Activated B cell treated with CpG ODN at 0.5 μM for 24 hours (primary cell): ENCODE measurements at regions not wholly inside any gene's neighbourhood (a gene's known extent, or its start where the extent isn't known, plus 50 kb on each side); places are given as distances from the start of the nearest gene placed in this dataset.

Source experiments
- ATAC-seq: fragments of 200-7000 bp; cut with Tn5 transposase; one replicate; pipeline ENCODE4 v1.10.0; 2021; ENCODE audit warnings: low read depth, mild to moderate bottlenecking, moderate library complexity
- CTCF ChIA-PET: fragments of 350-600 bp; sonication (Branson Sonifier 250); formaldehyde crosslinking; loops from one replicate; lab custom pipeline; 2021; ENCODE audit warnings: antibody characterized with exemption; lab: Charles Lee
- POLR2A ChIA-PET: fragments of 350-600 bp; sonication (Branson Sonifier 250); formaldehyde crosslinking; loops from one replicate; lab custom pipeline; 2021; ENCODE audit warnings: antibody characterized with exemption; lab: Charles Lee
- DNase-seq: peaks from one replicate; pipeline ENCODE4 v3.0.0; 2022
- H3K27ac Mint-ChIP-seq: one replicate; pipeline ENCODE4 v1.8.0; 2020; ENCODE audit warnings: mixed read lengths
- H3K27me3 Mint-ChIP-seq: one replicate; pipeline ENCODE4 v1.8.0; 2021; ENCODE audit warnings: mixed read lengths
- H3K36me3 Mint-ChIP-seq: one replicate; pipeline ENCODE4 v1.8.0; 2021; ENCODE audit warnings: low read depth, mixed read lengths
- H3K4me1 Mint-ChIP-seq: one replicate; pipeline ENCODE4 v1.8.0; 2021; ENCODE audit warnings: mixed read lengths
- H3K4me3 Mint-ChIP-seq: one replicate; pipeline ENCODE4 v1.8.0; 2020; ENCODE audit warnings: mild to moderate bottlenecking, mixed read lengths
- H3K9me3 Mint-ChIP-seq: one replicate; pipeline ENCODE4 v1.8.0; 2020; ENCODE audit warnings: mixed read lengths
- CTCF ChIP-seq: fragments of 200-600 bp; IDR thresholded peaks from one replicate; pipeline ENCODE4 v1.8.0; 2022; ENCODE audit warnings: antibody characterized with exemption, mild to moderate bottlenecking
- intact Hi-C: fragments of 100-400 bp; cut with micrococcal nuclease; formaldehyde crosslinking; loops from one replicate; pipeline ENCODE4 v1.15.1; 2024

DNA sequence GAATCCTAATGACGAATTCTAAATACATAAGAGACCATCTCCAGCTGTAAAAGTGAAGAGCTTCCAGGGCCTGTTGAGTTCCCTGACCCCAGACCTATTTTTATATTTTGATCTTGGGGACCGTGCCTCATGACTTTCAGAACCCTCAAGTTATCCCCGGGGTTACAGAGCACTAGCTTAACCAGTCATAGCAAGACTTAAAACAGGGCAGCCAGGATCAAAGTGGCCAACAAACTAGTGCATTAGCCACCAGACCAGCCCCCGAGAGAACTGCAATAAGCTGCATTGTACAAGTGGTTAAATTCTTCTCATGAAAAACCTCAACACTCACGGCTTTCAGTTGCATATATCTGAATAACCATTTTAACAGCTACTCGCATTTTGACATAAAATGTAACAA, 183.0 kb downstream of the BARHL2 start:
- ATAC-seq (no peak), DNase-seq (no peak)
- ChIA-PET POLR2A (no interaction called here), CTCF (no interaction called here)
- no peak overlapping the region for H3K27ac Mint-ChIP-seq
- H3K36me3 Mint-ChIP-seq, result no peaks in the 10 kb centered on the region
- no peak overlapping the region for H3K4me3 Mint-ChIP-seq
- H3K4me1 Mint-ChIP-seq, result no peaks in the 10 kb centered on the region
- H3K9me3 Mint-ChIP-seq, result no peaks in the 10 kb centered on the region
- TF ChIP-seq CTCF, result no peak
- no peaks in the 10 kb centered on the region for H3K27me3 Mint-ChIP-seq
- intact Hi-C loops, result no loop called here

DNA sequence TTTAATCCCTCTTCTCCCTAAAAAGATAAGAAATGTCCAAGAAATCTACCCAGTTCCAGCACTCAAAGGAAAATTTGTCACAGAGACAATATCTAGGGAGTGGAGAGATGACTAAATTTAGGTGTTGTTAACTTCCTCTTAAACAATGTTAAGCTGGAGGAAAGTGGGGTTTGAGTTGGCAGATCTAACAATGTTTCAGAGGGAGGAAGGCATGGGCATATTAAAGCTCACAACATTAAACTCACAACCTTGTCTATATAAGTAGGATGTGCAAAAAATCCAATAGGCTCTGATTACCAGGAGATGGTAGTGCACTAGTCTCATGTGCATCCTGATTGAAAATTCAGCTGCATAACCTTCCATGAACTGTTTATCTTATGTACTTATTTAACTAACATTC, 190.1 kb downstream of the BARHL2 start:
- H3K27me3 Mint-ChIP-seq, result no peaks in the 10 kb centered on the region
- no peaks in the 10 kb centered on the region for H3K4me1 Mint-ChIP-seq
- no peak for DNase-seq
- H3K4me3 Mint-ChIP-seq, result no peak overlapping the region
- intact Hi-C loops, result no loop called here
- POLR2A ChIA-PET, result no interaction called here
- peaks cover 14% of the 10 kb centered on the region for H3K9me3 Mint-ChIP-seq
- ATAC-seq, result no peak
- no peak overlapping the region for H3K27ac Mint-ChIP-seq
- H3K36me3 Mint-ChIP-seq, result no peaks in the 10 kb centered on the region
- CTCF ChIA-PET, result no interaction called here
- no peak for TF ChIP-seq CTCF

GRCh38 chr1:90522432-90522831, 194.7 kb downstream of the BARHL2 start:
- ATAC-seq (no peak), DNase-seq (no peak)
- Mint-ChIP-seq H3K27me3 (no peaks in the 10 kb centered on the region), H3K9me3 (peaks cover 22% of the 10 kb centered on the region), H3K36me3 (no peaks in the 10 kb centered on the region), H3K4me3 (no peak overlapping the region), H3K4me1 (no peaks in the 10 kb centered on the region), H3K27ac (no peak overlapping the region)
- ChIA-PET CTCF (no interaction called here), POLR2A (no interaction called here)
- no peak for TF ChIP-seq CTCF
- intact Hi-C loops, result no loop called here

GRCh38 chr1:90513956-90514355, 203.1 kb downstream of the BARHL2 start:
- ChIA-PET POLR2A (no interaction called here), CTCF (no interaction called here)
- Mint-ChIP-seq H3K27ac (no peak overlapping the region), H3K36me3 (no peaks in the 10 kb centered on the region), H3K4me3 (no peak overlapping the region), H3K9me3 (peaks cover 6% of the 10 kb centered on the region), H3K4me1 (no peaks in the 10 kb centered on the region), H3K27me3 (peaks cover 4% of the 10 kb centered on the region)
- TF ChIP-seq CTCF, result no peak
- no peak for ATAC-seq
- DNase-seq, result no peak
- intact Hi-C loops, result no loop called here

- no peak for TF ChIP-seq CTCF
- Mint-ChIP-seq H3K27me3 (peaks cover 4% of the 10 kb centered on the region), H3K4me1 (no peaks in the 10 kb centered on the region), H3K9me3 (no peaks in the 10 kb centered on the region), H3K27ac (no peak overlapping the region), H3K36me3 (no peaks in the 10 kb centered on the region), H3K4me3 (no peak overlapping the region)
- intact Hi-C loops, result no loop called here
- ChIA-PET POLR2A (no interaction called here), CTCF (no interaction called here)
- ATAC-seq (no peak), DNase-seq (no peak)
Measured at GRCh38 chr1:90512441-90512840, 204.7 kb downstream of the BARHL2 start.
